ENCODE measurements at regions not wholly inside any gene's neighbourhood (a gene's known extent, or its start where the extent isn't known, plus 50 kb on each side); places are given as distances from the start of the nearest gene placed in this dataset.

DNA sequence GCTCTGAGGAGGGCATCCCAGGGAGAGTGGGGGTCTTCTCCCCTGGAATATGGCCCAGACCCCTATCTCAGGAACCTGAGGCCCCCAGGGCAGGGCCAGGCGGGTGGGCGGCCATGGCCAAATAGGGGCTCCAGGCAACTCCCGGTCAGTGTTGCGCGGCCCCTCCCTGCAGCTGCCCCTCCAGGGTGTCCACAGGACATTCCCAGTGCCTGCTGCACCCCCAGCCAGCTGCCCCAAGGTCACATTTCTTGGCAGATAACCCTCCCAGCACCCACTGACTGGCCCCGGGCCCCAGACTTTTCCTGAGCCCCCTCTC lies 53.6 kb upstream of the EGFL7 start:
- TF ChIP-seq SP1 (IDR thresholded peaks at IDR 0.05) (no peak), ZNF384 (IDR thresholded peaks at IDR 0.05) (no peak), TARDBP (IDR thresholded peaks at IDR 0.05) (no peak), FOXM1 (IDR thresholded peaks at IDR 0.05; ENCODE audit: borderline replicate concordance) (no peak), ELF4 (IDR thresholded peaks at IDR 0.05) (no peak), BHLHE40 (IDR thresholded peaks at IDR 0.05; ENCODE audit: borderline replicate concordance) (no peak), FOXA1 (IDR thresholded peaks at IDR 0.05) (no peak), HDGF (IDR thresholded peaks at IDR 0.05; ENCODE audit: borderline replicate concordance) (no peak), CTBP1 (IDR thresholded peaks at IDR 0.05; ENCODE audit: borderline replicate concordance) (no peak), FOXK2 (IDR thresholded peaks at IDR 0.05) (no peak), ARNT (IDR thresholded peaks at IDR 0.05) (no peak), SUZ12 (IDR thresholded peaks at IDR 0.05) (no peak)

Data from HEK293T (cell line).